ENCODE measurements at regions not wholly inside any gene's neighbourhood (a gene's known extent, or its start where the extent isn't known, plus 50 kb on each side); places are given as distances from the start of the nearest gene placed in this dataset.

- Histone ChIP-seq H3K36me3 (ENCODE audit: insufficient read depth, low read length) (no peaks in the 10 kb centered on the region), H3K27ac (ENCODE audit: low read depth, low read length, poor library complexity, severe bottlenecking) (no peak overlapping the region), H3F3A (ENCODE audit: insufficient read depth, low read length) (no peaks in the 10 kb centered on the region), H3K27me3 (ENCODE audit: insufficient read depth, low read length) (no peaks in the 10 kb centered on the region), H3K9ac (ENCODE audit: low read length) (no peak overlapping the region), H3K79me2 (ENCODE audit: insufficient read depth, low read length) (no peaks in the 10 kb centered on the region), H3K4me3 (ENCODE audit: low read depth, low read length, poor library complexity, severe bottlenecking) (no peak overlapping the region), H3K4me1 (ENCODE audit: insufficient read depth, low read length, severe bottlenecking) (no peaks in the 10 kb centered on the region), H4K20me1 (ENCODE audit: insufficient read depth, low read length) (no peaks in the 10 kb centered on the region), H3K9me3 (ENCODE audit: low read length) (no peaks in the 10 kb centered on the region), H3K4me2 (ENCODE audit: low read length) (no peak overlapping the region), H3K9me2 (ENCODE audit: low read depth, low read length) (no peaks in the 10 kb centered on the region), H2AFZ (ENCODE audit: low read length) (no peak overlapping the region)
- TF ChIP-seq CTCF (IDR thresholded peaks at IDR 0.05; ENCODE audit: low read length): no peak
- no peak for TF ChIP-seq EZH2 (IDR thresholded peaks at IDR 0.05; ENCODE audit: borderline replicate concordance, low read length)
These were observed 978.3 kb downstream of the BCL11A start for GRCh38 chr2:59575191-59575590.

GRCh38 chr2:59572227-59572626, 981.2 kb downstream of the BCL11A start:
- Histone ChIP-seq H3K27ac (ENCODE audit: low read depth, low read length, poor library complexity, severe bottlenecking) (no peak overlapping the region), H3K4me3 (ENCODE audit: low read depth, low read length, poor library complexity, severe bottlenecking) (no peak overlapping the region), H3K4me1 (ENCODE audit: insufficient read depth, low read length, severe bottlenecking) (no peaks in the 10 kb centered on the region), H2AFZ (ENCODE audit: low read length) (no peak overlapping the region), H3K4me2 (ENCODE audit: low read length) (no peak overlapping the region), H3K36me3 (ENCODE audit: insufficient read depth, low read length) (no peaks in the 10 kb centered on the region), H3K9me2 (ENCODE audit: low read depth, low read length) (no peaks in the 10 kb centered on the region), H3K79me2 (ENCODE audit: insufficient read depth, low read length) (no peaks in the 10 kb centered on the region), H3K9me3 (ENCODE audit: low read length) (no peaks in the 10 kb centered on the region), H3F3A (ENCODE audit: insufficient read depth, low read length) (no peaks in the 10 kb centered on the region), H3K27me3 (ENCODE audit: insufficient read depth, low read length) (no peaks in the 10 kb centered on the region), H3K9ac (ENCODE audit: low read length) (no peak overlapping the region), H4K20me1 (ENCODE audit: insufficient read depth, low read length) (no peaks in the 10 kb centered on the region)
- TF ChIP-seq EZH2 (IDR thresholded peaks at IDR 0.05; ENCODE audit: borderline replicate concordance, low read length) (no peak), CTCF (IDR thresholded peaks at IDR 0.05; ENCODE audit: low read length) (no peak)

- Histone ChIP-seq H3F3A (ENCODE audit: insufficient read depth, low read length) (no peaks in the 10 kb centered on the region), H3K9me3 (ENCODE audit: low read length) (no peaks in the 10 kb centered on the region), H3K79me2 (ENCODE audit: insufficient read depth, low read length) (no peaks in the 10 kb centered on the region), H3K4me2 (ENCODE audit: low read length) (no peak overlapping the region), H3K9me2 (ENCODE audit: low read depth, low read length) (no peaks in the 10 kb centered on the region), H3K27me3 (ENCODE audit: insufficient read depth, low read length) (no peaks in the 10 kb centered on the region), H3K4me1 (ENCODE audit: insufficient read depth, low read length, severe bottlenecking) (no peaks in the 10 kb centered on the region), H3K4me3 (ENCODE audit: low read depth, low read length, poor library complexity, severe bottlenecking) (no peak overlapping the region), H3K9ac (ENCODE audit: low read length) (no peak overlapping the region), H4K20me1 (ENCODE audit: insufficient read depth, low read length) (no peaks in the 10 kb centered on the region), H3K36me3 (ENCODE audit: insufficient read depth, low read length) (no peaks in the 10 kb centered on the region), H2AFZ (ENCODE audit: low read length) (no peak overlapping the region), H3K27ac (ENCODE audit: low read depth, low read length, poor library complexity, severe bottlenecking) (no peak overlapping the region)
- TF ChIP-seq CTCF (IDR thresholded peaks at IDR 0.05; ENCODE audit: low read length): no peak
- no peak for TF ChIP-seq EZH2 (IDR thresholded peaks at IDR 0.05; ENCODE audit: borderline replicate concordance, low read length)
These were observed 982.6 kb downstream of the BCL11A start for GRCh38 chr2:59570818-59571217.

Measured in OCI-LY1 (cell line).